ENCODE measurements at regions not wholly inside any gene's neighbourhood (a gene's known extent, or its start where the extent isn't known, plus 50 kb on each side); places are given as distances from the start of the nearest gene placed in this dataset.
"Not testable (repeated sequence)": the region's sequence is repeated elsewhere in the genome, so short reads cannot be mapped to it uniquely, and the experiment has no call there.

GRCh38 chr17:70995997-70996396 is 826.7 kb downstream of the KCNJ2 start:
- no peak for DNase-seq (ENCODE audit: low read depth)

DNA sequence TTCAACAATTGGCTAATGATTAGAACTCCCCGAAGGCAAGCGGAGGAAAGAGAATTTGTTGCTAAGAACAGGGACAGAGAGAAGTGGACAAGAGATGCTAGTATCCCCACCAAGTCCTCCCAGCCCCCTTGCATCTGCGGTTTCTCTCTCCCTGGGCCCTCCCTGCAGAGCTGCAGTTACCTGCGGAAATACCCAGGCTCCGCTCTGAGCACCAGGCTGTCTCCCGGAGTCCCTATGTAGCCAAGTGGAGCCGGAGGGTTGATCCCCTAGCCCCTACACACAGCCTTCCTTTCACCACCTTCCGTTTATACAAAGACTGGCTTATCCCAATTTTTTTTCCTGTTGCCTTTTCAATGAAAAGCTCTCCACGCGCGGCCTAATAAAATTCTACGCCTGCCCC is 834.4 kb downstream of the KCNJ2 start:
- DNase-seq (ENCODE audit: low read depth): no peak

- DNase-seq (ENCODE audit: low read depth): no peak
These were observed 835.1 kb downstream of the KCNJ2 start for GRCh38 chr17:71004413-71004812.

- no peak for DNase-seq (ENCODE audit: low read depth)
These were observed 842.1 kb downstream of the KCNJ2 start for GRCh38 chr17:71011391-71011790.

- no peak for DNase-seq (ENCODE audit: low read depth)
These were observed 850.4 kb downstream of the KCNJ2 start for GRCh38 chr17:71019699-71020098.

- DNase-seq (ENCODE audit: low read depth): no peak
These were observed 853.4 kb downstream of the KCNJ2 start for GRCh38 chr17:71022758-71023157.

DNA sequence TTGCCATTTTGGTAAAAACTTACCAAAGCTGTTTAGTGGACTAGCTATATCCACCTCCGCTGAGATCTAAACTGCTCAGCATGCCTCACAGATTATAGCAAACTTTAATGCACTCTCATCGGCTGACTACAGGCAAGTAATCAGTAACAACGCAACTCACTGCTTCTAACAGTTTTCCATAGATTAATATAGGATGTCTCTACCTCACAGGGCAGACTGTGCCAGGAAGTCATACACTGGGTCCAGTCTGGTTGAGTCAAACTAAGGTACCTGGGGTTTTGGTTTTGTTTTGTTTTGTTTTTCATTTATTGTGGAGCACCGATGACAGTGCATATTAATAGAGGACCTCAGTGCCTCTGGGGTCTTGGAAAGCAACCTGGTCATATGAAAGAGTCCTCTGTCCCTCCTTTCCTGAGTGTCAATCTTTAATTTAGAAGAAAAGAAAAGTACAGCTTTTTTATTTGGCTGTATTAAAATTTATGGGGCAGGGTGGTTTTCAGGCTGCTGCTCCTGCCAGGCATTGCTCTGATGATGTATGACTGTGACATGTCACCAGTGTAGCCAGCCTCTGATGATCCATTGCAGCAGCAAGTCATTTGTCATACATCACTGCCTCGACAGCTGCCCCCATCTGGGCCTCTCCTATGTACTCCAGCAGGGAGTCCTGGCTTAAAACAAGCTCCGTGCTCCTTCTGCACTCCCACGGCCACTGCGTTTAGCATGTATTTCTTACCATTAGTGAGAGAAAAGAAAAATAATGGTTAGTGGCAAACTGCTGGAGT is 854.1 kb downstream of the KCNJ2 start:
- no peak for DNase-seq (ENCODE audit: low read depth)

DNA sequence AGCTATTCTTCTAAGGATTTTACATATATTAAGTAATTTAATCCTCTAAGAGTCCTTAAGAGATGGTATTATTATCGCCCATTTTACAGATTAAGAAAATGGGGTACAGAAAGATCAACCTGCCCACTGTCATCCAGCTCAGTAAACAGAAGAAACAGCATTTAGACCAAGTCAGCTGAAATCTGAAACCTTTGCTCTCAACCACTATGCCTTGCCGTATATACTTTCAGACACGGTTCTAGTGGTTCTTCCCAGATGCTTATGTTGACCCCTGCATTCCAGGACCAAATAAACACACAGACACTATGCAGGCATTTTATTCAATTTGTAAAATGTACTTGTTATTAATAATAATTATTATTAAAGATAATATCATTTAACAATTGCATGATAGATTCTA is 854.8 kb downstream of the KCNJ2 start:
- no peak for DNase-seq (ENCODE audit: low read depth)

- DNase-seq (ENCODE audit: low read depth): no peak
These were observed 855.6 kb downstream of the KCNJ2 start for GRCh38 chr17:71024969-71025368.

DNA sequence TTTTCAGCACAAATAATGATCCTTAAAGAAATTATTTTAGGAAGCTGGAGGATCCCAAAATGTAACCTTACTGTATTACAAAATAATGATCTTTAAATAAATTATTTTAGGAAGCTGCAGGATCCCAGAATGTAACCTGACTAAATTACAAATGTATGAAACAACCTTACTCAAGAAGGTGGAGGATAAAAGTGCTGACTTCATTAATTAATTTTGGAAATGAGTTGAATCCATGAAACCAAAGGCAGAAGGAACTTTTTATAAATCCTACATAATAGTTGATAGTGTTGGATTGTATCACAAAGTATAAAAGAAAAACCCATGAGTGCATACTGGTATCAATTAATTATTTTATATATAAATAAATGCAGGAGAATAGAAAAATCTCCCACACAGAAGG is 859.9 kb downstream of the KCNJ2 start:
- DNase-seq (ENCODE audit: low read depth): no peak

- not testable (repeated sequence) for DNase-seq (ENCODE audit: low read depth)
These were observed 862.0 kb downstream of the KCNJ2 start for GRCh38 chr17:71031286-71031685.

- no peak for DNase-seq (ENCODE audit: low read depth)
These were observed 863.5 kb downstream of the KCNJ2 start for GRCh38 chr17:71032746-71033273.

GRCh38 chr17:71033336-71033735 is 864.0 kb downstream of the KCNJ2 start:
- DNase-seq (ENCODE audit: low read depth): no peak

DNA sequence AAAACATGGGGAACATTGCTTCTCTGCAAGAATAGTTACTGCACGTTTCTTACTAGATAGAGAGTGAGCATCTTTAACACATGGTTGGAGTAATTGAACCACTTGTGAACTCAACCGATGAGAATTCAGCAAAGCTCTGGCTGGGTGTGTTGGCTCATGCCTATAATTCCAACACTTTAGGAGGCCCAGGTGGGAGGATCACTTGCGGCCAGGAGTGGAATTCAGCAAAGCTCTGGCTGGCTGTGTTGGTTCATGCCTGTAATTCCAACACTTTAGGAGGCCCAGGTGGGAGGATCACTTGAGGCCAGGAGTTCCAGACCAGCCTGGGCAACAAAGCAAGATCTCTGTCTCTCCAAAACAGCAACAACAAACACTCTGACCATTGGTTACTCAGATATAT is 865.9 kb downstream of the KCNJ2 start:
- no peak for DNase-seq (ENCODE audit: low read depth)

DNA sequence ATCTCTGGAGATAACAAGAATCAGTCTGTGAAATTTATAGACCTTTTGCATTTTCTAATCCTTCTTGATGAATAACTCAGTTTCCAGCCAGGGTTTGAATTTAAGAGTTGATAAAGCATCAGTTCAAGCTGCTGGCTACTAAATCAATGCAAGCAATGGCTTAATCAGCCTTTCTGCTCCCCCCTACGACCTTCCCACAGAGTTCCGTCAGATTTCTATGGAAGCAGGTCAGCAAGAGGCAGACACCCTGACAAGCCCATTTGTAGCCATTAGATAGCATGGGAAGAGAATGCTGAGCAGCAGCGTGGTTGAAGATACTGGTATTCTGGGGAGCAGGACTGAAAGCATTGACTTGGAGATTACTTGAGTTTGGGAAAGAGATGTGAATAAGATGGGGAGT is 868.1 kb downstream of the KCNJ2 start:
- DNase-seq (ENCODE audit: low read depth): no peak

DNA sequence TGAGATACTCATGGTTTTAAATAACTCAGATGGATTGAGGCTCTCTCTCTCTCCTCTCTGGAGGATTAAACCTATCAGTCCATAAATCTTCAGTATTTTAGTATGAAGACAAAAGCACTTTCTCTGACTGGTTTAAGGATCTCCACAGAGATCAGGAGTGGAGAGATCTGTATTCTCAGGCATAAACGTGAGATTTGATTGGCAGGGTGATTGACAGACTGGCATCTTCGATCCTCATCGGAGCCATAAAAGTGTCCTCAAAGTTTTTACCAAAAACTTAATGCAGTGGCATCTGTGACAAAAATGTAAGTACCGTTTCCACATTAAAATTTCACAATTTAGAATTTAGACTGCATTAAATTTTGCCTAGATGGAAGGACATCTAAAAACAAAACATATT is 870.1 kb downstream of the KCNJ2 start:
- no peak for DNase-seq (ENCODE audit: low read depth)

DNA sequence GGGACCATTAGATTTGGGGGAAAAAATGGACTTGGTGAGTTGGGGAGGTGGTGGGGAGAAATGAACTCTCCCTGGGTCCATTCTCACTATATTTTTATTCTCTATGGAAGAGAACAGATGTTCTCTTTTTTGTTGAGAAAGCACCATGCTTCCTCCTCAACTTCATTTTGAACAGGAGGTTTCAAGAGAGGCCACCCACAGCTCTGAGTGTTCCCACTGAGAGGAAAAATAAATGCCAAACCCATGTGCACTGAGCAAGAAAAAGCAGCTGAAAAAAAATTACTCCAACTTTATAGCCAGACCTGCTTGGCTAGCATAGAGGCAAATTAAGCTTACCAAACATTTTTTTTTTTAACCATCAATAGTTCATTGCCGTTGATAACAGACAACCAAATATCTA is 883.6 kb downstream of the KCNJ2 start:
- DNase-seq (ENCODE audit: low read depth): no peak

GRCh38 chr17:71055128-71055527 is 885.8 kb downstream of the KCNJ2 start:
- peak; percentile 79 for DNase-seq (ENCODE audit: low read depth)

- no peak for DNase-seq (ENCODE audit: low read depth)
These were observed 888.1 kb downstream of the KCNJ2 start for GRCh38 chr17:71057448-71057847.

GRCh38 chr17:71057938-71058337 is 888.6 kb downstream of the KCNJ2 start:
- DNase-seq (ENCODE audit: low read depth): no peak

- no peak for DNase-seq (ENCODE audit: low read depth)
These were observed 893.8 kb downstream of the KCNJ2 start for GRCh38 chr17:71063127-71063526.

- no peak for DNase-seq (ENCODE audit: low read depth)
These were observed 894.2 kb downstream of the KCNJ2 start for GRCh38 chr17:71063559-71063958.

- DNase-seq (ENCODE audit: low read depth): no peak
These were observed 898.5 kb downstream of the KCNJ2 start for GRCh38 chr17:71067669-71068407.

Data from HT1080 (cell line).